BJ (cell line): ENCODE measurements at regions not wholly inside any gene's neighbourhood (a gene's known extent, or its start where the extent isn't known, plus 50 kb on each side); places are given as distances from the start of the nearest gene placed in this dataset.

Experiments
- CTCF ChIA-PET: fragments of 350-600 bp; formaldehyde crosslinking; extraction: SDS; loops from one replicate; lab custom pipeline; 2021; ENCODE audit warnings: antibody characterized with exemption, inconsistent platforms; lab: Yijun Ruan, JAX
- POLR2A ChIA-PET: fragments of 300-600 bp; sonication (Branson Sonifier 250); formaldehyde crosslinking; extraction: SDS; loops from one replicate; lab custom pipeline; 2021; ENCODE audit warnings: antibody characterized with exemption; lab: Charles Lee
- DNase-seq: peaks from one replicate; pipeline ENCODE4 v3.0.0-alpha.2; 2011; ENCODE audit warnings: low read depth
- H3K27me3 ChIP-seq: 2 replicates; pipeline ENCODE4 v1.6.0; 2011; ENCODE audit warnings: low read length; ENCODE audit not compliant: control insufficient read depth, insufficient read depth
- H3K36me3 ChIP-seq: 2 replicates; pipeline ENCODE4 v1.5.1; 2011; ENCODE audit warnings: low read length; ENCODE audit not compliant: control insufficient read depth, insufficient read depth
- H3K4me3 ChIP-seq: 2 replicates; pipeline ENCODE4 v1.5.1; 2011; ENCODE audit warnings: low read depth, mild to moderate bottlenecking, control low read depth, low read length
- CTCF ChIP-seq: IDR thresholded peaks from 2 replicates; pipeline ENCODE4 v1.5.1; 2011; ENCODE audit warnings: low read depth, mild to moderate bottlenecking, control low read depth, inconsistent platforms, low read length, moderate library complexity; ENCODE audit not compliant: insufficient read depth

DNA sequence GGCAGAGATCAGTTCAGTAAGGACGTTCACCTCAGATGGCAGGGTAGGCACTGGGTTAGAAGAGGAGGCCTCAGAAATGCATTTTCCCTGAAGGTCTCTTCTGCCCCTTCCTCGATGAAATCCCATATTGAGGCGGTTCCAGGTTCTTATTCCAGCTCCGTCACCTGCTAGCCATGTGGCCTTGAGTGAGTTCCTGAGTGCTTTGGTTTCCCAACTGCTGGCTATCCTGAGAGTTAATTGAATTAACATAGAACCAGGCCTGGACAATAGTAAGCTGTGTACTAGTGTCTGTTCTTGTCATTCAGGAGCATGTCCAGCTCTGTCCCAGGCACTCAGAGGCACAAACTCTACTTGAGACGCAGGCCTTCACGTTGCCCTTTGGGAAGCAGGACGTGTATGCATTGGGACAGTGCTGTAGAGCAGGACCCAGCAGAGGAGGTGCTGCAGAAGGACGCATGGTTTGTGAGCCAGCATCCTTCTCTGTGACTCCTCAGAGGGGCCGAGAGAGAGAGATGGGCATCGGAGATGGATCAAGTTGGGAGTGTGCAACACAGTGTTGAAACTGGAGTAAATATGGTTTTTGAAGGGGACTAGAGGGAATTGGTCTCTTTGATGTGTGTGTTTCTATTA is 114.2 kb downstream of the ASB7 start:
- POLR2A ChIA-PET, result no interaction called here
- H3K27me3 ChIP-seq, result no peaks in the 10 kb centered on the region
- CTCF ChIA-PET, result interaction anchor here (1.3 kb wide), 1 partner anchor 156 kb away, joined by 4 read pairs; no protein-coding TSS in a partner anchor
- no peak overlapping the region for H3K4me3 ChIP-seq
- no peak for TF ChIP-seq CTCF
- DNase-seq, result no peak
- no peaks in the 10 kb centered on the region for H3K36me3 ChIP-seq

DNA sequence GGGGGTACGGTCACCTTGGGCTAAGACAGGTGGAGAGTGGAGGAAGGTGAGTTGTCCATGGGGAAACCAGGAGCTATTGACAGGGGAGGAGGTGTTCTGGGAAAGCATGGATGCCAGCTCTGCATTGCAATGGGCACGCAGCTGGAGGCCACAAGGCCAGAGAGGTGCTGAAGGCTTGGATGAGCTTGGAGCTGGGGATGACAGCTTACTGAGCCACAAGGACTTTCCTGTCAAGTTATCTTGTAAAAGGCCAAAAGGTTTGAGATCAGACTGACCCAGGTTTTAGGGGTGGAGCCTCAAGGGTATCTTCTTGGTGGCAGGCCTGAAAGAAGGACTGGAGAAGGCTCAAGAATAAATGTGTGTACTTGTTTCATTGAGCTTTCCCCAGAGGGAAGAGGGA is 115.2 kb downstream of the ASB7 start:
- POLR2A ChIA-PET, result no interaction called here
- CTCF ChIA-PET, result interaction anchor here (1.3 kb wide), 2 partner anchors 46 to 155 kb away, joined by 4 to 5 read pairs; no protein-coding TSS in a partner anchor
- Histone ChIP-seq H3K27me3 (no peaks in the 10 kb centered on the region), H3K36me3 (no peaks in the 10 kb centered on the region), H3K4me3 (no peak overlapping the region)
- TF ChIP-seq CTCF, result no peak
- no peak for DNase-seq

DNA sequence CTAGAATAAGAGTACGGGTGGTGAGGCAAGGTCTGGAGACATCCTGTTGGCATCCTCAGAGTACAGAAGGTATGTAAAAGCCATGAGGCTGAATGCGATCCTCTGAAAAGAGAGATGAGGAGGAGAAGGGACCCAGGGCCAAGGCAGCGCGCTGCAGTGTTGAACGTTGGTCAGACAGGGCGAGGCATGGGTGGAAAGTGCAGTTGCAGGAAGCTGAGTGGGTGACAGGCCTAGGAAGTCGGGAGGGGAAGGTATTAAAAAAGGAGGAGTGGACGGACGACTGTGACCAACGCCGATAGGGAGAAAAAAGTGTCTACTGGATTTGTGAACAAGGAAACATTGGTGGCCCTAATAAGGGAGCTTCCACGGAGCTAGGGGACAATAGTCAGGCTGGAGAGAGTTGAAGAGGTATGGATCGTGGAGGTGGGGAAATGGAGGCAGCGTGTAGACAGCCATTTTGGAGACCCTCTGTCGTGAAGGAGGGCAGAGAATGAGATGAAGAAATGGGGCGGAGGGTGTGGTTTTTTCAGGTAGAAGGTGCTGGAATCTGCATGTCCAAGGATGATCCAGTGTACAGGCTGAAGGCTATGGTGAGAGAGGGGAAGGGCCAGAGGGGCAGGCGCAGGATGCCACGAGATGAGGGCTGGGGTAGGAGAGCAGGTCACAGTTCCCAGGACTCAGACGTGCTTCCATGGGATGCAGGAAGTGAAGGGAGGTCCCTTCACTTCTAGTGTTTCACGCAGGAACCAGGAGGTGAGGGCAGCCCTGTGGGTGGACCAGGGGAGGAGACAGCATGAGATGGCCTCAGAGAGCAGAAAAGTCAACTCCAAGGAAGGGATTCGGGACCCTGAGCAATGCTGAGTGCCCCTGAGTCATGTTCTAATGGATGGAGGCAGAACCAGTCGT is 115.9 kb downstream of the ASB7 start:
- no peak overlapping the region for H3K4me3 ChIP-seq
- no peaks in the 10 kb centered on the region for H3K27me3 ChIP-seq
- no peaks in the 10 kb centered on the region for H3K36me3 ChIP-seq
- TF ChIP-seq CTCF, result no peak
- POLR2A ChIA-PET, result no interaction called here
- DNase-seq, result no peak
- CTCF ChIA-PET, result interaction anchor here (1.3 kb wide), 1 partner anchor 47 kb away, joined by 5 read pairs; no protein-coding TSS in a partner anchor

GRCh38 chr15:100720406-100720967 is 118.1 kb downstream of the ASB7 start:
- no peaks in the 10 kb centered on the region for H3K27me3 ChIP-seq
- no peak for TF ChIP-seq CTCF
- POLR2A ChIA-PET, result interaction anchor here (0.5 kb wide), 1 partner anchor 119 kb away, joined by 4 read pairs; no protein-coding TSS in a partner anchor
- DNase-seq, result no peak
- no peaks in the 10 kb centered on the region for H3K36me3 ChIP-seq
- CTCF ChIA-PET, result interaction anchor here (0.7 to 2.2 kb wide), 6 partner anchors 15 to 122 kb away, joined by 3 to 10 read pairs (median 4); no protein-coding TSS in a partner anchor
- H3K4me3 ChIP-seq, result no peak overlapping the region
